ENCODE measurements at regions not wholly inside any gene's neighbourhood (a gene's known extent, or its start where the extent isn't known, plus 50 kb on each side); places are given as distances from the start of the nearest gene placed in this dataset.

DNA sequence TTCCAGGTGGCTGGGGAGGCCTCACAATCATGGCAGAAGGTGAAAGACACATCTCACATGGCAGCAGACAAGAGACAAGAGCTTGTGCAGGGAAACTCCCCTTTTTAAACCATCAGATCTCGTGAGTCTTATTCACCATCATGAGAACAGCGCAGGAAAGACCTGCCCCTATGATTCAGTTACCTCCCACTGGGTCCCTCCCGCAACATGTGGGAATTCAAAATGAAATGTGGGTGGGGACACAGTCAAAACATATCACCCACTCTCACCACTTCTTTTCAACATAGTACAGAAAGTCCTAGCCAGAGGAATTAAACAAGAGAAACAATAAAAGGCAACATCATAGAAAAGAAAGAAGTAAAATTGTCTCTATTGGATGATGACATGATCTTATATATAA is 223.4 kb upstream of the SLC24A2 start:
- TF ChIP-seq POLR2A (IDR thresholded peaks at IDR 0.05), result no peak
- TF ChIP-seq, protein P1, sequence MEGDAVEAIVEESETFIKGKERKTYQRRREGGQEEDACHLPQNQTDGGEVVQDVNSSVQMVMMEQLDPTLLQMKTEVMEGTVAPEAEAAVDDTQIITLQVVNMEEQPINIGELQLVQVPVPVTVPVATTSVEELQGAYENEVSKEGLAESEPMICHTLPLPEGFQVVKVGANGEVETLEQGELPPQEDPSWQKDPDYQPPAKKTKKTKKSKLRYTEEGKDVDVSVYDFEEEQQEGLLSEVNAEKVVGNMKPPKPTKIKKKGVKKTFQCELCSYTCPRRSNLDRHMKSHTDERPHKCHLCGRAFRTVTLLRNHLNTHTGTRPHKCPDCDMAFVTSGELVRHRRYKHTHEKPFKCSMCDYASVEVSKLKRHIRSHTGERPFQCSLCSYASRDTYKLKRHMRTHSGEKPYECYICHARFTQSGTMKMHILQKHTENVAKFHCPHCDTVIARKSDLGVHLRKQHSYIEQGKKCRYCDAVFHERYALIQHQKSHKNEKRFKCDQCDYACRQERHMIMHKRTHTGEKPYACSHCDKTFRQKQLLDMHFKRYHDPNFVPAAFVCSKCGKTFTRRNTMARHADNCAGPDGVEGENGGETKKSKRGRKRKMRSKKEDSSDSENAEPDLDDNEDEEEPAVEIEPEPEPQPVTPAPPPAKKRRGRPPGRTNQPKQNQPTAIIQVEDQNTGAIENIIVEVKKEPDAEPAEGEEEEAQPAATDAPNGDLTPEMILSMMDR (IDR thresholded peaks at IDR 0.05 in 4 of 5, conservative IDR thresholded peaks at IDR 0.05 in 1 of 5), result no peak
